ENCODE measurements at regions not wholly inside any gene's neighbourhood (a gene's known extent, or its start where the extent isn't known, plus 50 kb on each side); places are given as distances from the start of the nearest gene placed in this dataset.

- Mint-ChIP-seq H3K4me3 (no peak overlapping the region), H3K27me3 (ENCODE audit: low read depth) (no peaks in the 10 kb centered on the region), H3K36me3 (ENCODE audit: low read depth) (no peaks in the 10 kb centered on the region), H3K4me1 (no peaks in the 10 kb centered on the region), H3K9me3 (peaks cover 5% of the 10 kb centered on the region), H3K27ac (no peak overlapping the region)
- TF ChIP-seq CTCF (IDR thresholded peaks at IDR 0.05; ENCODE audit: unreplicated experiment in 3 of 3), result no peak
Observed at GRCh38 chr6:48782225-48782624, 671.2 kb upstream of the PTCHD4 start.

- Mint-ChIP-seq H3K27me3 (ENCODE audit: low read depth) (no peaks in the 10 kb centered on the region), H3K4me1 (no peaks in the 10 kb centered on the region), H3K9me3 (peaks cover 3% of the 10 kb centered on the region), H3K4me3 (no peak overlapping the region), H3K27ac (no peak overlapping the region), H3K36me3 (ENCODE audit: low read depth) (no peaks in the 10 kb centered on the region)
- no peak for TF ChIP-seq CTCF (IDR thresholded peaks at IDR 0.05; ENCODE audit: unreplicated experiment in 3 of 3)
Observed at GRCh38 chr6:48777411-48777810, 666.4 kb upstream of the PTCHD4 start.

- Mint-ChIP-seq H3K27me3 (ENCODE audit: low read depth) (peaks cover 4% of the 10 kb centered on the region), H3K4me1 (no peaks in the 10 kb centered on the region), H3K4me3 (no peak overlapping the region), H3K9me3 (peaks cover 3% of the 10 kb centered on the region), H3K36me3 (ENCODE audit: low read depth) (no peaks in the 10 kb centered on the region), H3K27ac (no peak overlapping the region)
- TF ChIP-seq CTCF (IDR thresholded peaks at IDR 0.05; ENCODE audit: unreplicated experiment in 3 of 3), result no peak
Observed at GRCh38 chr6:48775157-48775556, 664.2 kb upstream of the PTCHD4 start.

- H3K27me3 Mint-ChIP-seq (ENCODE audit: low read depth), result peaks cover 4% of the 10 kb centered on the region
- H3K27ac Mint-ChIP-seq, result no peak overlapping the region
- H3K9me3 Mint-ChIP-seq, result peaks cover 1% of the 10 kb centered on the region
- TF ChIP-seq CTCF (IDR thresholded peaks at IDR 0.05; ENCODE audit: unreplicated experiment in 3 of 3), result no peak
- no peaks in the 10 kb centered on the region for H3K36me3 Mint-ChIP-seq (ENCODE audit: low read depth)
- no peaks in the 10 kb centered on the region for H3K4me1 Mint-ChIP-seq
- no peak overlapping the region for H3K4me3 Mint-ChIP-seq
Observed at GRCh38 chr6:48774276-48774675, 663.3 kb upstream of the PTCHD4 start.

- Mint-ChIP-seq H3K27me3 (ENCODE audit: low read depth) (peaks cover 4% of the 10 kb centered on the region), H3K36me3 (ENCODE audit: low read depth) (no peaks in the 10 kb centered on the region), H3K27ac (no peak overlapping the region), H3K4me3 (no peak overlapping the region), H3K9me3 (no peaks in the 10 kb centered on the region), H3K4me1 (peaks cover 17% of the 10 kb centered on the region)
- no peak for TF ChIP-seq CTCF (IDR thresholded peaks at IDR 0.05; ENCODE audit: unreplicated experiment in 3 of 3)
Observed at GRCh38 chr6:48766349-48766748, 655.4 kb upstream of the PTCHD4 start.

GRCh38 chr6:48765352-48765961 lies 654.5 kb upstream of the PTCHD4 start:
- Mint-ChIP-seq H3K27ac (peak overlapping the region; percentile 76 to 90 (median 84)), H3K36me3 (ENCODE audit: low read depth) (no peaks in the 10 kb centered on the region), H3K4me3 (peak overlapping the region in 2 of 3 experiments; percentile 31 to 47), H3K4me1 (peaks cover 17% of the 10 kb centered on the region), H3K27me3 (ENCODE audit: low read depth) (peaks cover 2% of the 10 kb centered on the region), H3K9me3 (no peaks in the 10 kb centered on the region)
- TF ChIP-seq CTCF (IDR thresholded peaks at IDR 0.05; ENCODE audit: unreplicated experiment in 3 of 3), result peak; percentile 75 to 82 (median 77)

Data from nephron (organoid).